Keratinocyte (primary cell): ENCODE measurements at regions not wholly inside any gene's neighbourhood (a gene's known extent, or its start where the extent isn't known, plus 50 kb on each side); places are given as distances from the start of the nearest gene placed in this dataset.

Experiments
- CTCF ChIP-seq, 3 experiments: IDR thresholded peaks in 1 of 3; conservative IDR thresholded peaks in 1 of 3; optimal IDR thresholded peaks in 1 of 3; 2 replicates in 2 of 3; 3 replicates in 1 of 3; pipeline versions ENCODE3 to v1.5.1; 2011; ENCODE audit warnings: low read length in 3 of 3, mild to moderate bottlenecking in 3 of 3, moderate library complexity in 2 of 3, control low read depth in 1 of 3, inconsistent platforms in 1 of 3; ENCODE audit not compliant: insufficient read depth in 2 of 3; ENCODE audit errors: extremely low read depth in 1 of 3
- EZH2 ChIP-seq: IDR thresholded peaks from one replicate; pipeline ENCODE4 v1.6.1; 2012; ENCODE audit warnings: inconsistent platforms, mild to moderate bottlenecking, low read length, moderate library complexity

- no peak for TF ChIP-seq CTCF (optimal IDR thresholded peaks at IDR 0.05 in 1 of 3, IDR thresholded peaks at IDR 0.05 in 1 of 3, conservative IDR thresholded peaks at IDR 0.05 in 1 of 3; ENCODE audit: extremely low read depth in 1 of 3, insufficient read depth in 2 of 3, low read length in 3 of 3)
- no peak for TF ChIP-seq EZH2
Observed at GRCh38 chr2:240369335-240369734, 66.1 kb upstream of the GPC1 start.
